Uterus (tissue), 3 donors: ENCODE measurements at regions not wholly inside any gene's neighbourhood (a gene's known extent, or its start where the extent isn't known, plus 50 kb on each side); places are given as distances from the start of the nearest gene placed in this dataset.

Experiments used
- DNase-seq, 2 donors: peaks; one replicate each; pipeline ENCODE4 v3.0.0-alpha.2; 2019 to 2020
- H3K27ac ChIP-seq, 2 donors: fragments of 200-600 bp; sonication (generic); 1 replicate in 1 of 2; 2 replicates in 1 of 2; pipeline ENCODE4 v1.5.1; 2016 to 2018
- H3K27me3 ChIP-seq, 2 donors: fragments of 200-600 bp; sonication (generic); one replicate each; pipeline ENCODE4 v1.5.1; 2018 to 2019; ENCODE audit warnings: control low read depth in 1 of 2
- H3K36me3 ChIP-seq, 2 donors: fragments of 200-600 bp; sonication (generic); one replicate each; pipeline ENCODE4 v1.5.1; 2019; ENCODE audit warnings: control low read depth in 1 of 2
- H3K4me1 ChIP-seq, 2 donors: fragments of 200-600 bp; sonication (generic); one replicate each; pipeline ENCODE4 v1.5.1; 2018 to 2019; ENCODE audit warnings: control low read depth in 1 of 2
- H3K4me3 ChIP-seq, 2 donors: fragments of 200-600 bp; sonication (generic); 1 replicate in 1 of 2; 2 replicates in 1 of 2; pipeline ENCODE4 v1.5.1; 2018 to 2019; ENCODE audit warnings: mild to moderate bottlenecking in 1 of 2
- H3K9me3 ChIP-seq, 2 donors: fragments of 200-600 bp; sonication (generic); one replicate each; pipeline ENCODE4 v1.5.1; 2019; ENCODE audit warnings: control low read depth in 1 of 2
- POLR2A ChIP-seq, 2 donors: fragments of 450-650 bp; IDR thresholded peaks; one replicate each; pipeline ENCODE4 v1.6.1; 2016; ENCODE audit warnings: antibody characterized with exemption in 2 of 2, mild to moderate bottlenecking in 1 of 2, moderate library complexity in 1 of 2
- intact Hi-C: fragments of 100-400 bp; cut with DNase I; formaldehyde crosslinking; loops from one replicate; pipeline ENCODE4 v1.15.1; 2023; ENCODE audit warnings: low total_unique reads
- TF ChIP-seq, protein P1 (sequence below), 4 experiments: fragments of 200-600 bp in 2 of 4; fragments of 450-650 bp in 2 of 4; sonication (generic) in 2 of 4; IDR thresholded peaks; one replicate each; pipeline ENCODE4 v1.5.1; 2016 to 2019; ENCODE audit warnings: antibody characterized with exemption in 4 of 4, mild to moderate bottlenecking in 2 of 4, moderate library complexity in 1 of 4
- donor health status: DM: yes; HTN: yes; CAD: no.

DNA sequence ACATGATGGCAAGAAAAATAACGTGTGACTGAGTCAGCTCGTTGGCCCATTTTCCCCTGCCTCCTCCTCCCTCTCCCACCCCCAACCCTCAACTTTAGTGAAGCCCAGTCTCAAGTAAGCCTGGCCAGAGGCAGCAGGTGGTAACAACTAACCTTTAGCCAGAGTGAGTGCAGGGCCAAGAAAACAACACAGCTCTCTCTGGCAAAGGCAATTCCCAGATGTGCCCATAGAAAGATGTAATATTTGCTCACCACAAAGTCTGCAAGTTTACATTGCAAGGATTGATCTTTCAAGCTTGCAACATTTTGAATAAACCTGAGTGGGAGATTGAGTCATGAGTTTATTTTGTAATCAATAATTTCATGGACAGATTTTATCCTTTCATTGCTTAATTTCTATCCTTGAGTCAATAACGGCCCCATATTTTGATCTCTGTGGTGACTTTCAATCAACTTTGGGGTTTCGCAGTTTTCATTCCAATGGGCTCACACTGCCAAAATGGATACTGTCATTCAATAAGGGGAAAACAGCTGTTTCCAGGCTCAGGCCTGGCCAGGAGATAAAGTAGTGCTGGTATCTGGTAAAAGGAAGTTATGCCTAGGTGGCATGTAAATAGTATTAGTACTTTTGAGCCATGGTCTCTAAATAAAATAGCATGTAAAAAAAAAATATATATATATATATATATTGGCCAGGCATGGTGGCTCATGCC is 130.7 kb upstream of the TMEM164 start:
- Histone ChIP-seq H3K36me3 (no peaks in the 10 kb centered on the region), H3K4me1 (no peaks in the 10 kb centered on the region), H3K9me3 (no peaks in the 10 kb centered on the region), H3K4me3 (no peak overlapping the region), H3K27me3 (no peaks in the 10 kb centered on the region), H3K27ac (no peak overlapping the region)
- no peak for TF ChIP-seq POLR2A (IDR thresholded peaks at IDR 0.05)
- TF ChIP-seq, protein P1, sequence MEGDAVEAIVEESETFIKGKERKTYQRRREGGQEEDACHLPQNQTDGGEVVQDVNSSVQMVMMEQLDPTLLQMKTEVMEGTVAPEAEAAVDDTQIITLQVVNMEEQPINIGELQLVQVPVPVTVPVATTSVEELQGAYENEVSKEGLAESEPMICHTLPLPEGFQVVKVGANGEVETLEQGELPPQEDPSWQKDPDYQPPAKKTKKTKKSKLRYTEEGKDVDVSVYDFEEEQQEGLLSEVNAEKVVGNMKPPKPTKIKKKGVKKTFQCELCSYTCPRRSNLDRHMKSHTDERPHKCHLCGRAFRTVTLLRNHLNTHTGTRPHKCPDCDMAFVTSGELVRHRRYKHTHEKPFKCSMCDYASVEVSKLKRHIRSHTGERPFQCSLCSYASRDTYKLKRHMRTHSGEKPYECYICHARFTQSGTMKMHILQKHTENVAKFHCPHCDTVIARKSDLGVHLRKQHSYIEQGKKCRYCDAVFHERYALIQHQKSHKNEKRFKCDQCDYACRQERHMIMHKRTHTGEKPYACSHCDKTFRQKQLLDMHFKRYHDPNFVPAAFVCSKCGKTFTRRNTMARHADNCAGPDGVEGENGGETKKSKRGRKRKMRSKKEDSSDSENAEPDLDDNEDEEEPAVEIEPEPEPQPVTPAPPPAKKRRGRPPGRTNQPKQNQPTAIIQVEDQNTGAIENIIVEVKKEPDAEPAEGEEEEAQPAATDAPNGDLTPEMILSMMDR (IDR thresholded peaks at IDR 0.05): no peak
- intact Hi-C loops: no loop called here
- no peak for DNase-seq

DNA sequence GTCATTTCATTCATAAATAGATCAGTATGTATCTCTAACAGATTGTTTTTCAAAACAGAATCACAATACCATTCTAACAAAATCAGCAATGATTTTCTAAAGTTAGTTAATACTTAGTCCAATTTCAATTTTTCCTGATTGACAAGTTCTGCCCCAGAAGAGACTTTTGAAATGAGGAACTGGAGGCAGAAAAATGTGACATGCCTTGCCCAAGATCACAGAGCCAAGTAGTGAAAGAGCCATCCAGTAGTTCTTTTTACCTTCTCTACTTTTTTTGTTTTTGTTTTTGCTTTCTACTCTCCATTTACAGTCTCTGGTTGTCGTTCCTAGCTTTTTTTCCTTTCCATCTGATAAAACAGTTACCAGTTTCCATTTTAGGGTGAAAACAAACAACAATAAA is 129.3 kb upstream of the TMEM164 start:
- TF ChIP-seq, protein P1 (IDR thresholded peaks at IDR 0.05): no peak
- no peak for TF ChIP-seq POLR2A (IDR thresholded peaks at IDR 0.05)
- no peak overlapping the region for H3K27ac ChIP-seq
- DNase-seq: no peak
- H3K4me3 ChIP-seq: no peak overlapping the region
- no peaks in the 10 kb centered on the region for H3K9me3 ChIP-seq
- no peaks in the 10 kb centered on the region for H3K27me3 ChIP-seq
- intact Hi-C loops: no loop called here
- no peaks in the 10 kb centered on the region for H3K36me3 ChIP-seq
- H3K4me1 ChIP-seq: no peaks in the 10 kb centered on the region

DNA sequence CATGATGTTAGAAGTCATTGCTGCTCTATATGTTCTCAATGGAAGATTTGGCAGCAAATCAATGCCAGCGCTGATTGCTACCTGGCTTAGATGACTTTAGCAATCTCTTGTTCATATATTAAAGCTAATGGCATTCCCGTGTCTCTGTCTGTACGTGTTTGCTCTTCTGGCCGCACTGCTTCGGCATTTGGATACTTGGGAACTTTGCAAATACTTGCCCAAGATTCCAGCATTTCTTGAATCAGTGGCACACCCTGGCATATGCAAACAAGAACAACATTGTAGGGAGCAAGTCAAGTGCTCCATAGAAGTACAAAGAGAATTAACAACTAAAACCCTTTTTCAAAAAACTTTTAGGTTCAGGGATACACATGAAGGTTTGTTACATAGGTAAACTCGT is 128.9 kb upstream of the TMEM164 start:
- no peaks in the 10 kb centered on the region for H3K4me1 ChIP-seq
- intact Hi-C loops: no loop called here
- no peak for DNase-seq
- no peak overlapping the region for H3K27ac ChIP-seq
- TF ChIP-seq, protein P1 (IDR thresholded peaks at IDR 0.05): no peak
- no peak for TF ChIP-seq POLR2A (IDR thresholded peaks at IDR 0.05)
- no peak overlapping the region for H3K4me3 ChIP-seq
- H3K9me3 ChIP-seq: no peaks in the 10 kb centered on the region
- no peaks in the 10 kb centered on the region for H3K36me3 ChIP-seq
- no peaks in the 10 kb centered on the region for H3K27me3 ChIP-seq

DNA sequence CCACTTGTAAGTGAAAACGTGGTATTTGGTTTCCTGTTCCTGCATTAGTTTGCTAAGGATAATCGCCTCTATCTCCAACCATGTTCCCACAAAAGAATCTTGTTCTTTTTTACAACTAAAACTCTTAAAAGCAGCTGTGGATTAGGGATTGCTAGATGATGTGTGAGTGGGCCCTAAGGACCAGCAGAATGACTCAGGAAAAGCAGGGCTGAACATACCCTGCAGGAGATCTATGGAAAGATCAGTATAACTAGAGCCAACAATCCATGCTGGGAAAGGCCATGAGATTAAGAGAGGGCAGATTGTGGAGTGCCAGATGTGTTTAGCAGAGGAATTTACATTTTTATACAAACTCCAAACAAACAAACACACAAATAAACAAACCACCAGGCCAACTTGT is 128.4 kb upstream of the TMEM164 start:
- intact Hi-C loops: no loop called here
- H3K9me3 ChIP-seq: no peaks in the 10 kb centered on the region
- H3K4me3 ChIP-seq: no peak overlapping the region
- no peaks in the 10 kb centered on the region for H3K4me1 ChIP-seq
- no peak overlapping the region for H3K27ac ChIP-seq
- no peaks in the 10 kb centered on the region for H3K27me3 ChIP-seq
- no peak for TF ChIP-seq POLR2A (IDR thresholded peaks at IDR 0.05)
- TF ChIP-seq, protein P1 (IDR thresholded peaks at IDR 0.05): no peak
- H3K36me3 ChIP-seq: no peaks in the 10 kb centered on the region
- DNase-seq: no peak

DNA sequence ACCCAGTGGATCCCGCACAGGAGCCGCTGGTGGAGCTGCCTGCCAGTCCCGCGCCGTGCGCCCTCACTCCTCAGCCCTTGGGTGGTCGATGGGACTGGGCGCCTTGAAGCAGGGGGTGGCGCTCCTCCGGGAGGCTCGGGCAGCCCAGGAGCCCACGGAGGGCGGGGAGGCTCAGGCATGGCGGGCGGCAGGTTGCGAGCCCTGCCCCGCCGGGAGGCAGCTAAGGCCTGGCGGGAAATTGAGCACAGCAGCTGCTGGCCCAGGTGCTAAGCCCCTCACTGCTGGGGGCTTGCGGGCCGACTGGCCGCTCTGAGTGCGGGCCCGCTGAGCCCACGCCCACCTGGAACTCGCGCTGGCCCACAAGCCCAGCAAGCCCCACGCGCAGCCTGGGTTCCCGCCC is 127.1 kb upstream of the TMEM164 start:
- H3K27ac ChIP-seq: no peak overlapping the region
- intact Hi-C loops: no loop called here
- no peaks in the 10 kb centered on the region for H3K9me3 ChIP-seq
- H3K36me3 ChIP-seq: no peaks in the 10 kb centered on the region
- no peak overlapping the region for H3K4me3 ChIP-seq
- no peaks in the 10 kb centered on the region for H3K27me3 ChIP-seq
- TF ChIP-seq POLR2A (IDR thresholded peaks at IDR 0.05): no peak
- TF ChIP-seq, protein P1 (IDR thresholded peaks at IDR 0.05): no peak
- no peak for DNase-seq
- H3K4me1 ChIP-seq: no peaks in the 10 kb centered on the region
